KMS-11 (cell line): ENCODE measurements at regions not wholly inside any gene's neighbourhood (a gene's known extent, or its start where the extent isn't known, plus 50 kb on each side); places are given as distances from the start of the nearest gene placed in this dataset.

Source experiments
- H2AFZ ChIP-seq: fragments of 200-600 bp; sonication (generic); 2 replicates; pipeline ENCODE4 v1.6.1; 2016; ENCODE audit warnings: antibody characterized with exemption, mixed run types, low read depth
- H3K27ac ChIP-seq: fragments of 200-600 bp; sonication (generic); 2 replicates; pipeline ENCODE4 v1.6.1; 2016; ENCODE audit warnings: mild to moderate bottlenecking, mixed run types
- H3K27me3 ChIP-seq: fragments of 200-600 bp; sonication (generic); 2 replicates; pipeline ENCODE4 v1.6.1; 2017; ENCODE audit warnings: mild to moderate bottlenecking, low read depth, mixed run types, moderate library complexity; ENCODE audit not compliant: insufficient read depth
- H3K36me3 ChIP-seq: fragments of 200-600 bp; sonication (generic); 2 replicates; pipeline ENCODE4 v1.6.1; 2017; ENCODE audit warnings: mild to moderate bottlenecking, mixed run types; ENCODE audit not compliant: insufficient read depth
- H3K4me1 ChIP-seq: fragments of 200-600 bp; sonication (generic); 2 replicates; pipeline ENCODE4 v1.6.1; 2016; ENCODE audit warnings: mild to moderate bottlenecking, low read depth, mixed run types; ENCODE audit not compliant: poor library complexity, severe bottlenecking
- H3K4me2 ChIP-seq: fragments of 200-600 bp; sonication (generic); 2 replicates; pipeline ENCODE4 v1.7.0; 2016; ENCODE audit warnings: mild to moderate bottlenecking, mixed run types
- H3K4me3 ChIP-seq: fragments of 200-600 bp; sonication (generic); IDR thresholded peaks from 2 replicates; pipeline ENCODE4 v1.6.1; 2017; ENCODE audit warnings: low read depth, low read length, mixed read lengths; ENCODE audit not compliant: insufficient read depth
- H3K79me2 ChIP-seq: fragments of 200-600 bp; sonication (generic); 2 replicates; pipeline ENCODE4 v1.6.1; 2016; ENCODE audit warnings: low read depth, mixed run types; ENCODE audit not compliant: insufficient read depth
- H3K9ac ChIP-seq: fragments of 200-600 bp; sonication (generic); 2 replicates; pipeline ENCODE4 v1.6.1; 2016; ENCODE audit warnings: mild to moderate bottlenecking, mixed run types
- H4K20me1 ChIP-seq: fragments of 200-600 bp; sonication (generic); 2 replicates; pipeline ENCODE4 v1.6.1; 2016; ENCODE audit warnings: mild to moderate bottlenecking, mixed run types; ENCODE audit not compliant: insufficient read depth
- CTCF ChIP-seq: fragments of 200-600 bp; sonication (generic); conservative IDR thresholded peaks from 2 replicates; pipeline ENCODE4 v1.6.1; 2017; ENCODE audit warnings: low read depth, mild to moderate bottlenecking, antibody characterized with exemption, low read length, moderate library complexity, mixed read lengths

- H3K27ac ChIP-seq, result no peak overlapping the region
Observed at GRCh38 chr14:58794993-58795762, 157.4 kb downstream of the DACT1 start.

GRCh38 chr14:58796242-58797009, 158.7 kb downstream of the DACT1 start:
- Histone ChIP-seq H3K27me3 (no peaks in the 10 kb centered on the region), H3K36me3 (no peaks in the 10 kb centered on the region), H3K4me3 (no peak overlapping the region), H3K4me2 (peak overlapping the region; percentile 30; the same call in 1 of the 2 replicates), H3K79me2 (no peaks in the 10 kb centered on the region), H3K4me1 (peaks cover 46% of the 10 kb centered on the region), H3K9ac (no peak overlapping the region), H2AFZ (no peak overlapping the region), H3K27ac (no peak overlapping the region), H4K20me1 (no peaks in the 10 kb centered on the region)
- TF ChIP-seq CTCF, result no peak

More at GRCh38 chr14:58794993-58795762, 157.4 kb downstream of the DACT1 start:
- no peak for TF ChIP-seq CTCF
- Histone ChIP-seq H3K27me3 (no peaks in the 10 kb centered on the region), H2AFZ (no peak overlapping the region), H3K9ac (no peak overlapping the region), H3K4me2 (no peak overlapping the region), H3K79me2 (no peaks in the 10 kb centered on the region), H3K4me1 (peaks cover 46% of the 10 kb centered on the region), H3K36me3 (no peaks in the 10 kb centered on the region), H4K20me1 (no peaks in the 10 kb centered on the region), H3K4me3 (no peak overlapping the region)

- Histone ChIP-seq H3K79me2 (no peaks in the 10 kb centered on the region), H3K27ac (no peak overlapping the region), H3K9ac (no peak overlapping the region), H3K27me3 (no peaks in the 10 kb centered on the region), H3K4me2 (peak overlapping the region; percentile 30; the same call in 1 of the 2 replicates), H3K36me3 (no peaks in the 10 kb centered on the region), H3K4me1 (peaks cover 46% of the 10 kb centered on the region), H2AFZ (no peak overlapping the region), H3K4me3 (no peak overlapping the region), H4K20me1 (no peaks in the 10 kb centered on the region)
- TF ChIP-seq CTCF, result no peak
Observed at GRCh38 chr14:58797010-58797429, 159.3 kb downstream of the DACT1 start.

GRCh38 chr14:58798173-58798572, 160.4 kb downstream of the DACT1 start:
- peaks cover 46% of the 10 kb centered on the region for H3K4me1 ChIP-seq
- H4K20me1 ChIP-seq, result no peaks in the 10 kb centered on the region
- H2AFZ ChIP-seq, result no peak overlapping the region
- no peak overlapping the region for H3K27ac ChIP-seq
- no peaks in the 10 kb centered on the region for H3K27me3 ChIP-seq
- H3K4me2 ChIP-seq, result peak overlapping the region; percentile 41; the same call in 1 of the 2 replicates
- no peak overlapping the region for H3K4me3 ChIP-seq
- no peaks in the 10 kb centered on the region for H3K36me3 ChIP-seq
- H3K9ac ChIP-seq, result no peak overlapping the region
- TF ChIP-seq CTCF, result no peak
- H3K79me2 ChIP-seq, result no peaks in the 10 kb centered on the region
